22Rv1 (cell line): ENCODE measurements at regions not wholly inside any gene's neighbourhood (a gene's known extent, or its start where the extent isn't known, plus 50 kb on each side); places are given as distances from the start of the nearest gene placed in this dataset.

ENCODE experiments used
- H3K27ac ChIP-seq: fragments of 450-650 bp; 2 replicates; pipeline ENCODE4 v1.5.1; 2017
- CTCF ChIP-seq: fragments of 450-650 bp; IDR thresholded peaks from 2 replicates; pipeline ENCODE4 v1.5.1; 2017; ENCODE audit warnings: mild to moderate bottlenecking
- ZFX ChIP-seq: fragments of 450-650 bp; IDR thresholded peaks from 2 replicates; pipeline ENCODE4 v1.6.1; 2017; ENCODE audit warnings: antibody characterized with exemption, borderline replicate concordance

GRCh38 chr10:47176903-47177868, 122.8 kb upstream of the GDF10 start:
- H3K27ac ChIP-seq: no peak overlapping the region
- no peak for TF ChIP-seq CTCF
- no peak for TF ChIP-seq ZFX

GRCh38 chr10:47178537-47179290, 121.3 kb upstream of the GDF10 start:
- TF ChIP-seq ZFX: no peak
- no peak for TF ChIP-seq CTCF
- no peak overlapping the region for H3K27ac ChIP-seq

GRCh38 chr10:47179291-47179647, 120.7 kb upstream of the GDF10 start:
- H3K27ac ChIP-seq: no peak overlapping the region
- TF ChIP-seq CTCF: no peak
- TF ChIP-seq ZFX: no peak

- no peak overlapping the region for H3K27ac ChIP-seq
- TF ChIP-seq ZFX: no peak
- no peak for TF ChIP-seq CTCF
These were observed 118.7 kb upstream of the GDF10 start for GRCh38 chr10:47181052-47181849.

GRCh38 chr10:47182934-47183703, 116.9 kb upstream of the GDF10 start:
- TF ChIP-seq CTCF (no peak), ZFX (no peak)
- H3K27ac ChIP-seq: no peak overlapping the region

GRCh38 chr10:47183704-47184041, 116.3 kb upstream of the GDF10 start:
- H3K27ac ChIP-seq: no peak overlapping the region
- TF ChIP-seq ZFX (no peak), CTCF (no peak)
